ENCODE measurements at regions not wholly inside any gene's neighbourhood (a gene's known extent, or its start where the extent isn't known, plus 50 kb on each side); places are given as distances from the start of the nearest gene placed in this dataset.

DNA sequence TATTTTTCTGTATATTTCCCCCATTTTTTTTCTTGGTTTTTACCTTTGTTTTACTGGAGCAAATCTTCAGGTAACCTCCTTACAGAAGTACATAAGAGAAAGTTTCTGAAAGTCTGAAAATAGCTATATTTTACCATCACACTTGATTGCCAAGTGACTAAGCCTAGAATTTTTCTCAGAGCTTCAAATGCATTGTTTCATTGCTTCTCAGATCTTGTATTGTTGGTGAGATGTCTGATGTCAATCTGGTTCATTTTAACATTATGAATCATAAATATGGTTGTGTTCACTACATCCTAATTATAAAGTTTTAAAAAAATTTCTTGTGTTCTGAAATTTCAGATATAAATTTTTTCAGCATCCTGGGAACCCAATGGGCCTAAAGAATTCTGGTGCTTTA, 228.2 kb downstream of the AHR start:
- H3K9ac ChIP-seq (ENCODE audit: low read depth, low read length) = no peak overlapping the region
- no peaks in the 10 kb centered on the region for H3K36me3 ChIP-seq (ENCODE audit: insufficient read depth, low read length)
- H3K27me3 ChIP-seq (ENCODE audit: control insufficient read depth, insufficient read depth, low read length) = no peaks in the 10 kb centered on the region
- H3K4me2 ChIP-seq (ENCODE audit: low read length) = no peak overlapping the region
- no peak overlapping the region for H3K4me3 ChIP-seq (ENCODE audit: low read length)
- no peaks in the 10 kb centered on the region for H3K9me3 ChIP-seq (replicated peaks; ENCODE audit: low read length)
- H3K4me1 ChIP-seq (ENCODE audit: control insufficient read depth, insufficient read depth, low read length) = peaks cover 68% of the 10 kb centered on the region

DNA sequence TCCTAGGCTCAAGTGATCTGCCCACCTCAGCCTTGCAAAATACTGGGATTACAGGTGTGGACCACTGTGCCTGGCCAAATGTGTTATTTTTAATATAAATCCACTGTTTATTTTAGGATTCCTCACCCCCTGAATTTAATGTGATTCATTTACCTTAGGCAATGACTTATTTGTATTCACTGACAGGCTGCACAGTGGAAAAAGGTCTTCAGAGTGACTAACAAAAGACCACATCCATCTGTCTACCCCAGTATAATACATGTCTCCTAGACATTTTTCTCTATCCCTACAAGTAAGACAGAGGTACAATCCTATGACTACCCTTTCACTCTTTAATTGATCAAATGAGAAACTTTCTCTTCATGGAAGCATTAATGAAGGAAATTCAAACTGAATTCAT, 230.2 kb downstream of the AHR start:
- H3K4me3 ChIP-seq (ENCODE audit: low read length) = no peak overlapping the region
- peaks cover 74% of the 10 kb centered on the region for H3K4me1 ChIP-seq (ENCODE audit: control insufficient read depth, insufficient read depth, low read length)
- H3K4me2 ChIP-seq (ENCODE audit: low read length) = no peak overlapping the region
- H3K36me3 ChIP-seq (ENCODE audit: insufficient read depth, low read length) = no peaks in the 10 kb centered on the region
- no peaks in the 10 kb centered on the region for H3K9me3 ChIP-seq (replicated peaks; ENCODE audit: low read length)
- H3K27me3 ChIP-seq (ENCODE audit: control insufficient read depth, insufficient read depth, low read length) = no peaks in the 10 kb centered on the region
- H3K9ac ChIP-seq (ENCODE audit: low read depth, low read length) = no peak overlapping the region

DNA sequence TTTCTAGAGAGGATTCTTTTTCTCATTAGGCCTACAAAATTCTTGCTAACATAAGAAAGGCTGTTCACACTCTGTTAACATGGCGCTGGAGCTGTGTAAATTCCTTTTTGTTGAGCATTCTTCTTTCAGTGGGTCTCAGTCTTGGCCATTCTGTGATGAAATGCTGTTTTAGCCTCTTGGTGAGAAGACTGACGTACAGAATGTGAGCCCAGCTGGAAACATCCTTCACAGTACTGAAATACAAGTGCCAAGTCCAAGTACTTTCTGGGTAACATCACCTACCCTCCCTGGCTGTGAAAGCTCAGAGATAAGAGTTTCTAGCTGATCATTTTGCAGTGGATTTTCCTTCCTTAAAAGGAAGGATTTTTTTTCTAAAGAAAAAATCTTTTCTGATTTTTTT, 231.8 kb downstream of the AHR start:
- no peaks in the 10 kb centered on the region for H3K27me3 ChIP-seq (ENCODE audit: control insufficient read depth, insufficient read depth, low read length)
- peaks cover 65% of the 10 kb centered on the region for H3K4me1 ChIP-seq (ENCODE audit: control insufficient read depth, insufficient read depth, low read length)
- H3K9ac ChIP-seq (ENCODE audit: low read depth, low read length) = peak overlapping the region; percentile 35
- H3K4me2 ChIP-seq (ENCODE audit: low read length) = no peak overlapping the region
- H3K4me3 ChIP-seq (ENCODE audit: low read length) = no peak overlapping the region
- H3K9me3 ChIP-seq (replicated peaks; ENCODE audit: low read length) = no peaks in the 10 kb centered on the region
- H3K36me3 ChIP-seq (ENCODE audit: insufficient read depth, low read length) = no peaks in the 10 kb centered on the region

DNA sequence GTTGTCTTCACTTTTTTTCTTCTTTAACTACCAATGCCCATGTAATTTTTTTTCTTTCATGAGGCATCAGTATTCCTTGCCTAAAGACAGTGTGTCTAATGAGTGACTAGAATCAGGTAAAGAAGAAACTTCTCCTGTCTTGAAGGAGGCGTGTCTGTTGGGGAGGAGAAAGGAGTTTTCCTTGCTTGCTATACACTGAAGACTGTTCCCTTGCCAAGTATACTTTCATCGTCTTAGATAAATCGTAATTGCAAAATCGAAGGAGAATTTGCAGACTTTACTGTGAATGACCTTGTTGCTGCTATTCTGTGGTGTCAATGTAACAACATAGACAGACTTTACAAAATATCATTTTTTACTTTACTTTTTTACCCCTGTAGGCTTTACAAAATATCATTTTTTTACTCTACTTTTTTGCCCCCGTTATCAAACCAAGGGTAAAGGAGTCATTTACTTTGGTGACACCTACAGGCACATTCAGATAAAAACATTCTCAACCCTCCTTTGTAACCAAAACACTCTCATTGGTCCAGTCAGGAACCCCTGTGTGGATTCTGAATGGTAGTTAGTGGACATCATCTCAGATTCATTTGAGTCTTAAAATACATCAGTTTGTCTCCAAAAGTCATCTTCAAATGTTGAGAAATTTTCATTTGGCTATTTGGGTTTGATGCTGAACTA, 232.4 kb downstream of the AHR start:
- Histone ChIP-seq H3K9me3 (replicated peaks; ENCODE audit: low read length) (no peaks in the 10 kb centered on the region), H3K27me3 (ENCODE audit: control insufficient read depth, insufficient read depth, low read length) (no peaks in the 10 kb centered on the region), H3K4me3 (ENCODE audit: low read length) (no peak overlapping the region), H3K36me3 (ENCODE audit: insufficient read depth, low read length) (no peaks in the 10 kb centered on the region), H3K9ac (ENCODE audit: low read depth, low read length) (peak overlapping the region; percentile 35), H3K4me1 (ENCODE audit: control insufficient read depth, insufficient read depth, low read length) (peaks cover 61% of the 10 kb centered on the region), H3K4me2 (ENCODE audit: low read length) (no peak overlapping the region)

DNA sequence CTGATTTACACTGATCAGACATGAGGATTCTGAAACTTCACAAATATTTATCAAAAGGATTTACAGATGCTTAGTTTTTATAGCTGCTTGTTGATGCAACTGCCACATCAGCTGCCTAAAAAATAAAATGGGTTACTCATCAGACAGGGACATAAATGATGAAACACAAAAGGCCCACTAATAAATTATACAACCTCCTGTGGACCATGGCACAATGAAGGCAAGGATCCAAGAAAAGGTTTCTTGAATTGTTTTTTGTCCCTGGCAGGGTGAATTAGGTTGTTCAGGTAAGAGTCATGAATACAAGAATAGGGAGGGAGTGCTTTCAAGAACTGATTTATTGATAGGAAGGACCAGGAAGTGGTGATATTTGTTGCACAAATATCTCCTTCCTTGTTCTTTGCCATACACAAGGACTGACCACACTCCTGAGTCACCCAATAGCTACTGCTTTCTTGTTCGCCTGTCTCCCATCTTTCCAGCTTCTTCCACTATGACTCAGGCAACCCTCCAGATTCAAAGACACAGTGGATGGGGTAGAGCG, 234.5 kb downstream of the AHR start:
- H3K9ac ChIP-seq (ENCODE audit: low read depth, low read length) = peak overlapping the region; percentile 55
- H3K9me3 ChIP-seq (replicated peaks; ENCODE audit: low read length) = no peaks in the 10 kb centered on the region
- no peaks in the 10 kb centered on the region for H3K36me3 ChIP-seq (ENCODE audit: insufficient read depth, low read length)
- peaks cover 44% of the 10 kb centered on the region for H3K4me1 ChIP-seq (ENCODE audit: control insufficient read depth, insufficient read depth, low read length)
- no peak overlapping the region for H3K4me3 ChIP-seq (ENCODE audit: low read length)
- no peaks in the 10 kb centered on the region for H3K27me3 ChIP-seq (ENCODE audit: control insufficient read depth, insufficient read depth, low read length)
- H3K4me2 ChIP-seq (ENCODE audit: low read length) = peak overlapping the region; percentile 54

DNA sequence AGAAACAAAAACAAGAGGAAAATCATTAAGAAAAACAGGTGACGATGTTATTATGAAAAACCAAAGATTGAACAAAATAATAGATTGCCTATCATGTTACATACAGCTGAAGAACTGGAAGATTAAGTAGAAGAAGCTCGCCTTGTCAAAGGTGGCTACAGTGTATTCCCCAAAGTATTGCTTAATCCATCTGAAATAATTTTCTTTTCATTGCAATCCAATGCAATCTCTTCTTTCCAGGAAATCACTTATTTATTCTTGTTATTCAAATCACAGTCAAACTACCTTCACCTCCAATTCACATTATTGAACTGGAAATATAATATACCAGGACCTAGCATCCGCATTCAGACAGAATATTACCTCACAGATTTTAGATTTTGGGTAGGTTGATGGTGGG, 235.9 kb downstream of the AHR start:
- H3K4me2 ChIP-seq (ENCODE audit: low read length) = no peak overlapping the region
- no peaks in the 10 kb centered on the region for H3K27me3 ChIP-seq (ENCODE audit: control insufficient read depth, insufficient read depth, low read length)
- no peaks in the 10 kb centered on the region for H3K9me3 ChIP-seq (replicated peaks; ENCODE audit: low read length)
- no peak overlapping the region for H3K9ac ChIP-seq (ENCODE audit: low read depth, low read length)
- no peak overlapping the region for H3K4me3 ChIP-seq (ENCODE audit: low read length)
- H3K36me3 ChIP-seq (ENCODE audit: insufficient read depth, low read length) = no peaks in the 10 kb centered on the region
- peaks cover 44% of the 10 kb centered on the region for H3K4me1 ChIP-seq (ENCODE audit: control insufficient read depth, insufficient read depth, low read length)

DNA sequence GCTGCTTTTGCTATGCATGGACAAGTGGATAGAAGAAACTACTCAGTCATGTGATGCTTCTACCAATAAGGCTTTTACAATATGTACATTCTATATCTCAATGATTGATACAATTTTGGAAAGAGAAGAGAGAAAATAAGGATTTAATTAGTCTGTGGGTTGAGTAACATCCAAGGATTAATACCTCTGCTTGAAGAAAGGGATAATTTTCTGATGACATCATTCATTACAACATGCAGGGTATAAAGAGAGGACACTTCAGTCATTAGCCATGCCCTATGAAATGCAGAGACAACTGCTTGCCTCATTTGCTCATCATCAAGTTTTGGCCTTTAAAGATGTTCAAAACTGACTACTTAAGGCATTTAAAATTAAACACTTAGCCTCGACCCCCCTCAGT, 237.3 kb downstream of the AHR start:
- Histone ChIP-seq H3K4me3 (ENCODE audit: low read length) (no peak overlapping the region), H3K4me2 (ENCODE audit: low read length) (no peak overlapping the region), H3K9me3 (replicated peaks; ENCODE audit: low read length) (no peaks in the 10 kb centered on the region), H3K36me3 (ENCODE audit: insufficient read depth, low read length) (no peaks in the 10 kb centered on the region), H3K4me1 (ENCODE audit: control insufficient read depth, insufficient read depth, low read length) (peaks cover 34% of the 10 kb centered on the region), H3K27me3 (ENCODE audit: control insufficient read depth, insufficient read depth, low read length) (no peaks in the 10 kb centered on the region), H3K9ac (ENCODE audit: low read depth, low read length) (no peak overlapping the region)

DNA sequence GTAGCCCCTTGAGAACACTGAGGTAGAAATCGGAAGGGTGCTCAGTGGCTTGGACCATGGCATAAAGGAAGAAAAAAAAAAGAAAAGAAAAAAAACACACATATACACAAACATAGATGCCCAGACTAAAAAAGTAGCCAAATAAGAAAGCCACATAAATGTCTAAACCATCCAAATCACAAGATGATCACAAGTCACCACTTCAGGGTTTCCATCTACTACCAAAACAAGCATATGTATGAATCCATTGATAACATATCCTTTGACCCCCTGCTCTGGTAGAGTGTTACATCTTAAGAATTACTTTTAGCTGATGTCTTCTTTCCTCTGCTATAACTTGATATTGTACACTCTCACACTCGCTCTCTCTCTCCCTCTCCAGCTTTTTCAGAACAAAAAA, 245.9 kb downstream of the AHR start:
- no peaks in the 10 kb centered on the region for H3K27me3 ChIP-seq (ENCODE audit: control insufficient read depth, insufficient read depth, low read length)
- H3K9ac ChIP-seq (ENCODE audit: low read depth, low read length) = no peak overlapping the region
- no peaks in the 10 kb centered on the region for H3K9me3 ChIP-seq (replicated peaks; ENCODE audit: low read length)
- no peak overlapping the region for H3K4me2 ChIP-seq (ENCODE audit: low read length)
- H3K4me3 ChIP-seq (ENCODE audit: low read length) = no peak overlapping the region
- H3K36me3 ChIP-seq (ENCODE audit: insufficient read depth, low read length) = no peaks in the 10 kb centered on the region
- peaks cover 18% of the 10 kb centered on the region for H3K4me1 ChIP-seq (ENCODE audit: control insufficient read depth, insufficient read depth, low read length)

DNA sequence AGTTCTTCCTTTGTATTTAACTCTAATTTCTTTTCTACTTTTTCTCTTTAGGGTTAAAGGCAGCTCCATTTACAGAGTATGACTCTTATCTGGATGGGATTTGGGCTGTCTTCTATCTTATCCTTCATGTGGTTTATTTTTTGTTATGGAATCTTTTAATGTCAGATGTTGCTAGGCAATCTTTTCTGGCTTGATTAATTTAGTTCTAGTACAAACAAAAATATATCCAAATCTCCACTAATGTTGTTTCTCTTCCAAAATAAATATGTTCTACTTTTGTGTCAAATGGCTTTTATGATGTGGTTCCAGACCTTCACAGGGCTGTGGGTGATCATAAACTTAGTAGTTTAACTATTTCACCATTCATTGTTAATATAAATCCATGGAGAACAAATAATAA, 246.9 kb downstream of the AHR start:
- no peak overlapping the region for H3K4me3 ChIP-seq (ENCODE audit: low read length)
- H3K4me2 ChIP-seq (ENCODE audit: low read length) = no peak overlapping the region
- no peaks in the 10 kb centered on the region for H3K9me3 ChIP-seq (replicated peaks; ENCODE audit: low read length)

DNA sequence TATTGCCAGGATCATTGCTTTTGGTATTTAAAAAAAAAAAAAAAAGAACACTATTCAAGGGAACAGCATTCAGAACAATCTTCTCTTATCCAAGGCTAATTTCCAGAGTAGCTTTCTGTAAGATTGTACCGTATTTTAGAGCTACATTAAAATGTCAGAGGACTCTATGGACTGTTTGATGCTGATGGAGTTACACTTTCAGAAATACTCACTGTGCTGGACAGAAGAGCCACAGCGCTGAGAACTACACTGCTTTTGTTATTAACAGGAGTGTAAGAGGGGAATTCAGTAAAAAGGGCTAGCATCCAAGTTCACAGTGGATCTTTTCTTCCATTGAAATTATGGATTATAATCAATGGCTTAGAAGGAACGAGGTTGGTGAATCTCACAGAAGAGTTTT, 247.7 kb downstream of the AHR start:
- Histone ChIP-seq H3K4me3 (ENCODE audit: low read length) (no peak overlapping the region), H3K4me1 (ENCODE audit: control insufficient read depth, insufficient read depth, low read length) (peaks cover 18% of the 10 kb centered on the region), H3K9me3 (replicated peaks; ENCODE audit: low read length) (no peaks in the 10 kb centered on the region), H3K9ac (ENCODE audit: low read depth, low read length) (peak overlapping the region; percentile 4), H3K27me3 (ENCODE audit: control insufficient read depth, insufficient read depth, low read length) (no peaks in the 10 kb centered on the region), H3K4me2 (ENCODE audit: low read length) (no peak overlapping the region), H3K36me3 (ENCODE audit: insufficient read depth, low read length) (no peaks in the 10 kb centered on the region)

More for the DNA sequence above, 246.9 kb downstream of the AHR start:
- Histone ChIP-seq H3K36me3 (ENCODE audit: insufficient read depth, low read length) (no peaks in the 10 kb centered on the region), H3K4me1 (ENCODE audit: control insufficient read depth, insufficient read depth, low read length) (peaks cover 18% of the 10 kb centered on the region), H3K27me3 (ENCODE audit: control insufficient read depth, insufficient read depth, low read length) (no peaks in the 10 kb centered on the region), H3K9ac (ENCODE audit: low read depth, low read length) (no peak overlapping the region)

DNA sequence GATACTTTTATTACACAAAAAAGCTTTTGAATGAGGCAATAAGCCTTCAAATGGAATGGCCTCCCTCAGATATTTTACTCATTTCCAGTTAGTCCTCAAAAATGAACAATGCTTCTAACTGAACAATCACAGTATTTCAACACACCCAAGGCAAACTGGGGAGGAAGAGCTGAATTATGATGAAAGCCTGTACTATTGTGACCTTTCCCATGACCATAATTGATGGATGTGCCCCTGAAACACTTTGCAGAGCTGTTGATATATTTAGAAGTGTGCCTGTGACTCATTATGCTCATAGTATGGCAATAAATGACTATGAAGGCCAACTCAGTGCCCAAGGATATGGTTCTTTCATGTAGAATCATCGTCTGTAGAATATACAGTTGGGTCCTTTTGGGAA, 248.1 kb downstream of the AHR start:
- no peak overlapping the region for H3K4me2 ChIP-seq (ENCODE audit: low read length)
- H3K4me3 ChIP-seq (ENCODE audit: low read length) = no peak overlapping the region
- H3K9me3 ChIP-seq (replicated peaks; ENCODE audit: low read length) = no peaks in the 10 kb centered on the region
- no peaks in the 10 kb centered on the region for H3K27me3 ChIP-seq (ENCODE audit: control insufficient read depth, insufficient read depth, low read length)
- H3K9ac ChIP-seq (ENCODE audit: low read depth, low read length) = peak overlapping the region; percentile 4
- H3K4me1 ChIP-seq (ENCODE audit: control insufficient read depth, insufficient read depth, low read length) = peaks cover 18% of the 10 kb centered on the region
- H3K36me3 ChIP-seq (ENCODE audit: insufficient read depth, low read length) = no peaks in the 10 kb centered on the region

DNA sequence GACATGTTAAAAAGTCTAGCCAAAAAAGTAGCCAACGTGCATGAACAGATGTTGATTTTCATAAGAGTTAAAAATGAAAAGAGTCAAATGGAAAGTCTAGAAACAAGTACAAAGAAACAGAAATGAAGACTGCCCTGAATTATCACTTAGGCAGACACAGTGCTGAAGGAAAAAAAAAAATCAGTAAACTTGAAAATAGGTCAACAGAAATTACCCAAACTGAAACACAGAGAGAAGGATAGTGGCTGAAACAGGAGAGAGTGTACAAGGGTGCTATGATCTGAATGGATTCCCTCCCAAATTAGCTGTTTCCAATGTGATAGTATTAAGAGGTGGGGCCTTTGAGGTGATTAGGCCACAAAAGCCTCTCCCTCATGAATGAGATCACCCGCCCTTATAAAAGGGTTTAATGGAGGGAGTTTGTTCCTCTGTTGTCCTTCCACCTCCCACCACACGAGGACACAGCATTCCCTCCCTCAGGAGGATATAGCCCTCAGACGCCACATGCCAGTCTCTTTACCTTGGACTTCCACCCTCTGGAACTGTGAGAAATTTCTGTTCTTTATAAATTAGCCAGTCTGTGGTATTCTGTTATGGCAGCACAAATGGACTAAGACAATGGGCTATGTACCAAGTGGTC, 249.7 kb downstream of the AHR start:
- Histone ChIP-seq H3K27me3 (ENCODE audit: control insufficient read depth, insufficient read depth, low read length) (no peaks in the 10 kb centered on the region), H3K4me2 (ENCODE audit: low read length) (no peak overlapping the region), H3K4me1 (ENCODE audit: control insufficient read depth, insufficient read depth, low read length) (peaks cover 18% of the 10 kb centered on the region), H3K4me3 (ENCODE audit: low read length) (no peak overlapping the region), H3K36me3 (ENCODE audit: insufficient read depth, low read length) (no peaks in the 10 kb centered on the region), H3K9me3 (replicated peaks; ENCODE audit: low read length) (no peaks in the 10 kb centered on the region), H3K9ac (ENCODE audit: low read depth, low read length) (no peak overlapping the region)

Data from skeletal muscle satellite cell (primary cell).